Calu3 (cell line): ENCODE measurements at regions not wholly inside any gene's neighbourhood (a gene's known extent, or its start where the extent isn't known, plus 50 kb on each side); places are given as distances from the start of the nearest gene placed in this dataset.
A peak's percentile ranks its signal among the peaks of the same experiment; 100 is the strongest.

Source experiments
- BruUV-seq: library from RNA; stranded (reverse); fragments of 400-500 nt; replicated peaks from 2 replicates; lab custom pipeline; 2021; lab: Mats Ljungman, UMichigan
- CTCF ChIA-PET: fragments of 300-600 bp; sonication (Branson Sonifier 250); formaldehyde crosslinking; loops from one replicate; lab custom pipeline; 2022; ENCODE audit warnings: antibody characterized with exemption; lab: Charles Lee
- DNase-seq: peaks from one replicate; pipeline ENCODE4 v3.0.0; 2022
- H3K27ac Mint-ChIP-seq: one replicate; pipeline ENCODE4 v1.8.0; 2022; ENCODE audit warnings: mixed read lengths; ENCODE audit not compliant: unreplicated experiment
- H3K27me3 Mint-ChIP-seq: one replicate; pipeline ENCODE4 v1.8.0; 2022; ENCODE audit warnings: mixed read lengths; ENCODE audit not compliant: unreplicated experiment
- H3K36me3 Mint-ChIP-seq: one replicate; pipeline ENCODE4 v1.8.0; 2022; ENCODE audit warnings: mild to moderate bottlenecking, moderate library complexity, mixed read lengths; ENCODE audit not compliant: insufficient read depth, unreplicated experiment
- H3K4me1 Mint-ChIP-seq: one replicate; pipeline ENCODE4 v1.8.0; 2022; ENCODE audit warnings: mild to moderate bottlenecking, low read depth, mixed read lengths; ENCODE audit not compliant: unreplicated experiment
- H3K4me3 Mint-ChIP-seq: one replicate; pipeline ENCODE4 v1.8.0; 2022; ENCODE audit warnings: mild to moderate bottlenecking, low read depth, moderate library complexity, mixed read lengths; ENCODE audit not compliant: unreplicated experiment
- H3K9me3 Mint-ChIP-seq: one replicate; pipeline ENCODE4 v1.8.0; 2022; ENCODE audit warnings: low read depth, mixed read lengths; ENCODE audit not compliant: unreplicated experiment
- intact Hi-C: fragments of 100-400 bp; cut with micrococcal nuclease; formaldehyde crosslinking; loops from one replicate; pipeline ENCODE4 v1.10.0; 2022; ENCODE audit not compliant: unreplicated experiment
- TF ChIP-seq, protein P1 (sequence below): fragments of 200-600 bp; IDR thresholded peaks from one replicate; pipeline ENCODE4 v1.8.0; 2022; ENCODE audit warnings: antibody characterized with exemption; ENCODE audit not compliant: unreplicated experiment

- Mint-ChIP-seq H3K9me3 (no peaks in the 10 kb centered on the region), H3K4me1 (peaks cover 72% of the 10 kb centered on the region), H3K4me3 (no peak overlapping the region), H3K27me3 (no peaks in the 10 kb centered on the region), H3K27ac (peak overlapping the region; percentile 90), H3K36me3 (peaks cover 26% of the 10 kb centered on the region)
- no peak for DNase-seq
- CTCF ChIA-PET, result interaction anchor here (0.6 to 1.7 kb wide), 9 partner anchors 19 to 639 kb away, joined by 3 to 5 read pairs (median 4); no protein-coding TSS in a partner anchor
- TF ChIP-seq, protein P1, sequence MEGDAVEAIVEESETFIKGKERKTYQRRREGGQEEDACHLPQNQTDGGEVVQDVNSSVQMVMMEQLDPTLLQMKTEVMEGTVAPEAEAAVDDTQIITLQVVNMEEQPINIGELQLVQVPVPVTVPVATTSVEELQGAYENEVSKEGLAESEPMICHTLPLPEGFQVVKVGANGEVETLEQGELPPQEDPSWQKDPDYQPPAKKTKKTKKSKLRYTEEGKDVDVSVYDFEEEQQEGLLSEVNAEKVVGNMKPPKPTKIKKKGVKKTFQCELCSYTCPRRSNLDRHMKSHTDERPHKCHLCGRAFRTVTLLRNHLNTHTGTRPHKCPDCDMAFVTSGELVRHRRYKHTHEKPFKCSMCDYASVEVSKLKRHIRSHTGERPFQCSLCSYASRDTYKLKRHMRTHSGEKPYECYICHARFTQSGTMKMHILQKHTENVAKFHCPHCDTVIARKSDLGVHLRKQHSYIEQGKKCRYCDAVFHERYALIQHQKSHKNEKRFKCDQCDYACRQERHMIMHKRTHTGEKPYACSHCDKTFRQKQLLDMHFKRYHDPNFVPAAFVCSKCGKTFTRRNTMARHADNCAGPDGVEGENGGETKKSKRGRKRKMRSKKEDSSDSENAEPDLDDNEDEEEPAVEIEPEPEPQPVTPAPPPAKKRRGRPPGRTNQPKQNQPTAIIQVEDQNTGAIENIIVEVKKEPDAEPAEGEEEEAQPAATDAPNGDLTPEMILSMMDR, result no peak
- intact Hi-C loops, result loop anchor here (5.0 kb wide), 3 partner anchors 75 to 105 kb away; no protein-coding TSS in a partner anchor
- BruUV-seq, result no TSS peak
Observed at GRCh38 chr12:124682425-124683151, 115.2 kb upstream of the NCOR2 start.

DNA sequence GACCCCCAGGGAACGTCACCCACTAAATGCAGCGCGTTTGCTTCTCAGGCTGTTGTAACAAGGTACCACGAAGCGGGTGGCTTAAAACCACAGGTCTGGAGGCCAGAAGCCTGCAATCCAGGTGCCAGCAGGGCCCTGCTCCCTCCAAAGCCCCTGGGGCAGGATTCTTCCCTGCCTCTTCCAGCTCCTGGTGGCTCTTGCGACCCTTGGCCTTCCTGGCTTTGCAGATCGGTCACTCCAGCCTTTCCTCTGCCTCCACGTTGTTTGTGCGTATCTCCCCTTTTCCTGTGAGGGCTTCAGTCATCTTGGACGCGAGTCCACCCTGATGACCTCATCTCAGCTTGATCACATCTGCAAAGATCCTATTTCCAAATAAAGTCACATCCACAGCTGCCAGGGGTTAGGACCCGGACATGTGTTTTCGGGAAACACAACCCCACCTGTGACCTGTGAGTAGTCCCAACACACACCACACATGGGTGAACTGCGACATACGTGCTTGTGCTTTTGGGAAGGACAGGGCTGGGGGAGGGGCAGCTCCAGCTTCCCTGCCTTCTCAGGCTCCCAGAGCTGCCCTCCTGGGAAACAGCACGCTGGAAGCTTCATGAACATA is 114.5 kb upstream of the NCOR2 start:
- Mint-ChIP-seq H3K27me3 (no peaks in the 10 kb centered on the region), H3K9me3 (no peaks in the 10 kb centered on the region), H3K27ac (peak overlapping the region; percentile 31), H3K4me1 (peaks cover 66% of the 10 kb centered on the region), H3K4me3 (no peak overlapping the region), H3K36me3 (peaks cover 26% of the 10 kb centered on the region)
- TF ChIP-seq, protein P1, result no peak
- no TSS peak for BruUV-seq
- intact Hi-C loops, result loop anchor here (1.0 to 5.0 kb wide), 5 partner anchors 45 to 105 kb away; no protein-coding TSS in a partner anchor
- CTCF ChIA-PET, result interaction anchor here (0.6 to 1.7 kb wide), 3 partner anchors 45 to 65 kb away, joined by 4 to 5 read pairs (median 5); no protein-coding TSS in a partner anchor
- no peak for DNase-seq

GRCh38 chr12:124680863-124681778 is 113.7 kb upstream of the NCOR2 start:
- TF ChIP-seq, protein P1, result no peak
- intact Hi-C loops, result loop anchor here (1.0 to 5.0 kb wide), 5 partner anchors 46 to 104 kb away; no protein-coding TSS in a partner anchor
- Mint-ChIP-seq H3K4me3 (no peak overlapping the region), H3K4me1 (peaks cover 72% of the 10 kb centered on the region), H3K27me3 (no peaks in the 10 kb centered on the region), H3K27ac (peak overlapping the region; percentile 31), H3K9me3 (no peaks in the 10 kb centered on the region), H3K36me3 (peaks cover 27% of the 10 kb centered on the region)
- DNase-seq, result peak; percentile 76
- CTCF ChIA-PET, result interaction anchor here (0.8 to 1.6 kb wide), 2 partner anchors 66 to 412 kb away, joined by 3 to 5 read pairs; no protein-coding TSS in a partner anchor
- no TSS peak for BruUV-seq
